IMR-90 (cell line): ENCODE measurements at regions not wholly inside any gene's neighbourhood (a gene's known extent, or its start where the extent isn't known, plus 50 kb on each side); places are given as distances from the start of the nearest gene placed in this dataset.

Experiments used
- ATAC-seq: fragments of 200-7000 bp; cut with Tn5 transposase; 2 replicates; pipeline ENCODE4 v1.9.1; 2020; ENCODE audit warnings: low read depth, mild to moderate bottlenecking, moderate library complexity
- BruUV-seq: library from RNA; stranded (reverse); fragments of 400-500 nt; replicated peaks from 2 replicates; lab custom pipeline; 2021; lab: Mats Ljungman, UMichigan
- CTCF ChIA-PET: fragments of 300-600 bp; formaldehyde crosslinking; extraction: SDS; loops from one replicate; lab custom pipeline; 2021; ENCODE audit warnings: antibody characterized with exemption; lab: Yijun Ruan, JAX
- POLR2A ChIA-PET: fragments of 300-600 bp; sonication (Branson Sonifier 250); formaldehyde crosslinking; loops from one replicate; lab custom pipeline; 2022; ENCODE audit warnings: antibody characterized with exemption; ENCODE audit not compliant: unreplicated experiment; lab: Charles Lee
- DNase-seq: peaks from one replicate; pipeline ENCODE4 v3.0.0; 2013
- H2AFZ ChIP-seq: replicated peaks from 2 replicates; pipeline ENCODE3; 2013; ENCODE audit warnings: low read length, mild to moderate bottlenecking; ENCODE audit not compliant: poor library complexity
- H2AK5ac ChIP-seq: 2 replicates; pipeline ENCODE4 v1.6.1; 2013; ENCODE audit warnings: low read depth, low read length, inconsistent platforms
- H2AK9ac ChIP-seq: replicated peaks from 2 replicates; pipeline ENCODE3; 2013; ENCODE audit warnings: mild to moderate bottlenecking, low read depth, low read length, moderate library complexity; ENCODE audit not compliant: poor library complexity
- H2BK120ac ChIP-seq: 2 replicates; pipeline ENCODE4 v1.6.1; 2013; ENCODE audit warnings: low read depth, low read length, inconsistent platforms
- H2BK15ac ChIP-seq: 3 replicates; pipeline ENCODE4 v1.6.1; 2013; ENCODE audit warnings: low read depth, low read length, inconsistent platforms
- H2BK20ac ChIP-seq: 2 replicates; pipeline ENCODE4 v1.6.1; 2013; ENCODE audit warnings: low read depth, mild to moderate bottlenecking, inconsistent platforms, low read length, moderate library complexity
- H2BK5ac ChIP-seq: 2 replicates; pipeline ENCODE4 v1.6.1; 2013; ENCODE audit warnings: mild to moderate bottlenecking, low read depth, low read length, inconsistent platforms; ENCODE audit not compliant: poor library complexity, severe bottlenecking
- H3K14ac ChIP-seq: replicated peaks from 2 replicates; pipeline ENCODE4 v1.6.1; 2013; ENCODE audit warnings: low read depth, low read length, inconsistent platforms
- H3K18ac ChIP-seq: 2 replicates; pipeline ENCODE4 v1.6.1; 2013; ENCODE audit warnings: low read depth, low read length, control low read depth
- H3K23ac ChIP-seq: 2 replicates; pipeline ENCODE4 v1.6.1; 2013; ENCODE audit warnings: low read depth, low read length, inconsistent platforms
- H3K27ac ChIP-seq: 2 replicates; pipeline ENCODE4 v1.5.1; 2013; ENCODE audit warnings: mild to moderate bottlenecking, control low read depth, low read length; ENCODE audit not compliant: insufficient read depth
- H3K27me3 ChIP-seq: 2 replicates; pipeline ENCODE4 v1.6.1; 2013; ENCODE audit warnings: low read length; ENCODE audit not compliant: control insufficient read depth, insufficient read depth
- H3K36me3 ChIP-seq: 2 replicates; pipeline ENCODE4 v1.6.1; 2013; ENCODE audit warnings: low read length, mixed read lengths; ENCODE audit not compliant: control insufficient read depth, insufficient read depth
- H3K4ac ChIP-seq: 2 replicates; pipeline ENCODE4 v1.6.1; 2013; ENCODE audit warnings: low read depth, low read length, inconsistent platforms
- H3K4me1 ChIP-seq: 2 replicates; pipeline ENCODE4 v1.6.1; 2013; ENCODE audit warnings: low read length, mixed read lengths; ENCODE audit not compliant: control insufficient read depth, insufficient read depth
- H3K4me2 ChIP-seq: 2 replicates; pipeline ENCODE4 v1.6.1; 2013; ENCODE audit warnings: low read depth, mild to moderate bottlenecking, control low read depth, low read length, moderate library complexity
- H3K4me3 ChIP-seq: 2 replicates; pipeline ENCODE4 v1.5.1; 2013; ENCODE audit warnings: low read depth, mild to moderate bottlenecking, control low read depth, low read length, moderate library complexity; ENCODE audit not compliant: insufficient read depth
- H3K56ac ChIP-seq: 2 replicates; pipeline ENCODE4 v1.6.1; 2013; ENCODE audit warnings: low read length, inconsistent platforms; ENCODE audit not compliant: insufficient read depth; ENCODE audit errors: extremely low read depth
- H3K79me1 ChIP-seq, 2 experiments: 2 replicates each; pipeline ENCODE4 v1.6.1; 2013; ENCODE audit warnings: low read length in 2 of 2, inconsistent platforms in 1 of 2, low read depth in 1 of 2
- H3K9ac ChIP-seq: 2 replicates; pipeline ENCODE4 v1.6.1; 2013; ENCODE audit warnings: low read depth, low read length, control low read depth
- H3K9me1 ChIP-seq: 2 replicates; pipeline ENCODE4 v1.6.1; 2013; ENCODE audit warnings: low read length, inconsistent platforms; ENCODE audit not compliant: insufficient read depth
- H3K9me3 ChIP-seq: 2 replicates; pipeline ENCODE4 v1.6.1; 2013; ENCODE audit warnings: low read length; ENCODE audit not compliant: control insufficient read depth, insufficient read depth
- H4K20me1 ChIP-seq: 2 replicates; pipeline ENCODE4 v1.6.1; 2013; ENCODE audit warnings: low read length, inconsistent platforms; ENCODE audit not compliant: insufficient read depth
- H4K5ac ChIP-seq: 2 replicates; pipeline ENCODE4 v1.6.1; 2013; ENCODE audit warnings: mild to moderate bottlenecking, low read depth, low read length, control low read depth
- H4K8ac ChIP-seq, 2 experiments: 2 replicates each; pipeline ENCODE4 v1.6.1; 2013; ENCODE audit warnings: low read depth in 2 of 2, low read length in 2 of 2, control low read depth in 1 of 2, inconsistent platforms in 1 of 2
- H4K91ac ChIP-seq: 2 replicates; pipeline ENCODE4 v1.6.1; 2013; ENCODE audit warnings: low read depth, low read length, inconsistent platforms; ENCODE audit not compliant: insufficient read depth
- NFE2L2 ChIP-seq: fragments of 150-350 bp; IDR thresholded peaks from 2 replicates; pipeline ENCODE4 v1.6.1; 2016; ENCODE audit warnings: low read depth, mild to moderate bottlenecking, low read length
- RFX5 ChIP-seq: IDR thresholded peaks from 2 replicates; pipeline ENCODE4 v1.8.0; 2012; ENCODE audit warnings: low read depth, mild to moderate bottlenecking, low read length, moderate library complexity
- WGBS, 2 experiments: methylation state at CpG; one replicate each; pipeline versions ENCODE4 v1.1.5 to v1.1.7; 2013; ENCODE audit warnings: missing lambda C conversion rate in 2 of 2; ENCODE audit not compliant: insufficient read length in 1 of 2; ENCODE audit errors: extremely low coverage in 2 of 2; 5-methylcytosine and 5-hydroxymethylcytosine counted together
- dilution Hi-C: fragments of 300-500 bp; cut with HindIII; formaldehyde crosslinking; loops from one replicate; pipeline ENCODE4 v1.14.3; 2018; ENCODE audit warnings: low sequenced_read_pairs; ENCODE audit not compliant: unreplicated experiment
- in situ Hi-C: fragments of 300-500 bp; cut with MboI; formaldehyde crosslinking; loops from 3 replicates; pipeline ENCODE4 v1.14.3; 2019; ENCODE audit warnings: low sequenced_read_pairs, inconsistent platforms, mixed read lengths
- intact Hi-C: fragments of 100-400 bp; cut with micrococcal nuclease; formaldehyde crosslinking; loops from 2 replicates; pipeline ENCODE4 v1.10.0; 2022
- TF ChIP-seq, protein P1 (sequence below): fragments of 150-350 bp; IDR thresholded peaks from 2 replicates; pipeline ENCODE4 v1.6.1; 2017; ENCODE audit warnings: mild to moderate bottlenecking, antibody characterized with exemption, low read length, low read depth

DNA sequence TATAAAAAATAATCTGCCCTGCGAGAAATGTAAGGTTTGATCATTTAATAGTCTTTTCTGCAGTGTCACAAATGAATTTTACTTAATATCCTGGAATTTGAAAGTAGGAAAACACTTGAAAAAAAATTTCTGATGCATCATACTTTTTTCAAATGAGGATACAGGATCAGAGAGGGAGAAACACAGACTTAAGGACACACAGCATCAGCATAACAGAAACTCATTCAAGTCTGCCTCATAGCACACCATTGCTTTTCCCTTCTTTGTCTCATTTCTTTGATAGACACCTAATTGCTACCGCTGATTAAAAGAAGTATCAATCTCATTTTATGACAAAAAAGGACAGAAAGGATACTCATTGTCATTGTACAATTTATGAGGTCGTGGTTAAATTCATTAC is 319.0 kb downstream of the TMEM114 start:
- no peaks in the 10 kb centered on the region for H4K20me1 ChIP-seq
- H2AK5ac ChIP-seq, result no peak overlapping the region
- H3K27me3 ChIP-seq, result no peaks in the 10 kb centered on the region
- H3K9me1 ChIP-seq, result no peaks in the 10 kb centered on the region
- no peak overlapping the region for H4K8ac ChIP-seq
- no peaks in the 10 kb centered on the region for H3K79me1 ChIP-seq
- H3K18ac ChIP-seq, result no peak overlapping the region
- no peak overlapping the region for H2BK20ac ChIP-seq
- no TSS peak for BruUV-seq
- intact Hi-C loops, result no loop called here
- H2AFZ ChIP-seq, result no peak overlapping the region
- H3K36me3 ChIP-seq, result no peaks in the 10 kb centered on the region
- H4K91ac ChIP-seq, result no peak overlapping the region
- H3K9ac ChIP-seq, result no peak overlapping the region
- no peak overlapping the region for H3K4me2 ChIP-seq
- dilution Hi-C loops, result no loop called here
- CTCF ChIA-PET, result no interaction called here
- H3K27ac ChIP-seq, result no peak overlapping the region
- no CpG with 5 or more reads among the region's 3 CpGs for WGBS, 2 experiments
- H4K5ac ChIP-seq, result no peak overlapping the region
- TF ChIP-seq, protein P1, sequence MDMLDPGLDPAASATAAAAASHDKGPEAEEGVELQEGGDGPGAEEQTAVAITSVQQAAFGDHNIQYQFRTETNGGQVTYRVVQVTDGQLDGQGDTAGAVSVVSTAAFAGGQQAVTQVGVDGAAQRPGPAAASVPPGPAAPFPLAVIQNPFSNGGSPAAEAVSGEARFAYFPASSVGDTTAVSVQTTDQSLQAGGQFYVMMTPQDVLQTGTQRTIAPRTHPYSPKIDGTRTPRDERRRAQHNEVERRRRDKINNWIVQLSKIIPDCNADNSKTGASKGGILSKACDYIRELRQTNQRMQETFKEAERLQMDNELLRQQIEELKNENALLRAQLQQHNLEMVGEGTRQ, result no peak
- TF ChIP-seq NFE2L2, result no peak
- no peak for TF ChIP-seq RFX5
- in situ Hi-C loops, result no loop called here
- H3K23ac ChIP-seq, result no peak overlapping the region
- H2AK9ac ChIP-seq, result no peak overlapping the region
- H2BK120ac ChIP-seq, result no peak overlapping the region
- DNase-seq (no peak), ATAC-seq (no peak)
- H3K14ac ChIP-seq, result no peak overlapping the region
- no peak overlapping the region for H2BK15ac ChIP-seq
- no peak overlapping the region for H3K4me3 ChIP-seq
- H3K4ac ChIP-seq, result no peak overlapping the region
- no peaks in the 10 kb centered on the region for H3K4me1 ChIP-seq
- H2BK5ac ChIP-seq, result no peak overlapping the region
- H3K56ac ChIP-seq, result no peak overlapping the region
- peaks cover 12% of the 10 kb centered on the region for H3K9me3 ChIP-seq
- POLR2A ChIA-PET, result no interaction called here
